SK-N-SH (cell line): ENCODE measurements at regions not wholly inside any gene's neighbourhood (a gene's known extent, or its start where the extent isn't known, plus 50 kb on each side); places are given as distances from the start of the nearest gene placed in this dataset.

ENCODE experiments used
- CTCF ChIA-PET: fragments of 300-600, 350-600 bp; formaldehyde crosslinking; extraction: SDS; loops from one replicate; lab custom pipeline; 2021; lab: Yijun Ruan, JAX
- POLR2A ChIA-PET: fragments of 350-600 bp; sonication (Branson Sonifier 250); formaldehyde crosslinking; extraction: SDS; loops from one replicate; lab custom pipeline; 2020; ENCODE audit warnings: antibody characterized with exemption, inconsistent platforms; lab: Yijun Ruan, JAX
- DNase-seq: peaks from one replicate; pipeline ENCODE4 v3.0.0; 2012
- H2AFZ ChIP-seq: fragments of 200-600 bp; sonication (generic); 2 replicates; pipeline ENCODE4 v1.8.1; 2016; ENCODE audit warnings: antibody characterized with exemption, mild to moderate bottlenecking, low read depth
- H3F3A ChIP-seq: fragments of 200-600 bp; sonication (generic); replicated peaks from 2 replicates; pipeline ENCODE3; 2016; ENCODE audit warnings: antibody characterized with exemption, mild to moderate bottlenecking; ENCODE audit not compliant: insufficient read depth
- H3K27ac ChIP-seq, 2 experiments: fragments of 200-500 bp in 1 of 2; fragments of 200-600 bp in 1 of 2; sonication (Bioruptor generic) in 1 of 2; sonication (generic), shearing (Covaris generic) in 1 of 2; 2 replicates each; pipeline versions ENCODE4 v1.5.1 to v1.6.1; 2014 to 2016; ENCODE audit warnings: low read depth in 2 of 2, inconsistent platforms in 1 of 2, low read length in 1 of 2, mild to moderate bottlenecking in 1 of 2, mixed read lengths in 1 of 2
- H3K27me3 ChIP-seq: fragments of 200-600 bp; sonication (generic), shearing (Covaris generic); 2 replicates; pipeline ENCODE4 v1.6.1; 2016; ENCODE audit warnings: mixed run types; ENCODE audit not compliant: insufficient read depth
- H3K36me3 ChIP-seq, 2 experiments: fragments of 200-500 bp in 1 of 2; fragments of 200-600 bp in 1 of 2; sonication (Bioruptor generic) in 1 of 2; sonication (generic) in 1 of 2; replicated peaks in 1 of 2; 2 replicates each; pipeline versions ENCODE3 to v1.5.1; 2014 to 2016; ENCODE audit warnings: low read length in 1 of 2, mild to moderate bottlenecking in 1 of 2; ENCODE audit not compliant: insufficient read depth in 2 of 2, control insufficient read depth in 1 of 2
- H3K4me1 ChIP-seq, 2 experiments: fragments of 200-500 bp in 1 of 2; fragments of 200-600 bp in 1 of 2; sonication (Bioruptor generic) in 1 of 2; sonication (generic), shearing (Covaris generic) in 1 of 2; 2 replicates each; pipeline versions ENCODE4 v1.5.1 to v1.6.1; 2014 to 2016; ENCODE audit warnings: low read depth in 1 of 2, low read length in 1 of 2, mixed run types in 1 of 2; ENCODE audit not compliant: insufficient read depth in 2 of 2, control insufficient read depth in 1 of 2
- H3K4me2 ChIP-seq: fragments of 200-600 bp; sonication (generic), shearing (Covaris generic); 2 replicates; pipeline ENCODE4 v1.6.1; 2017; ENCODE audit warnings: mixed run types
- H3K4me3 ChIP-seq, 2 experiments: fragments of 200-500 bp in 1 of 2; fragments of 200-600 bp in 1 of 2; sonication (Bioruptor generic) in 1 of 2; sonication (generic), shearing (Covaris generic) in 1 of 2; 2 replicates each; pipeline versions ENCODE4 v1.5.1 to v1.8.1; 2014 to 2016; ENCODE audit warnings: low read depth in 2 of 2, inconsistent platforms in 1 of 2, low read length in 1 of 2, mild to moderate bottlenecking in 1 of 2, mixed read lengths in 1 of 2, moderate library complexity in 1 of 2
- H3K79me2 ChIP-seq: fragments of 200-600 bp; sonication (generic); 2 replicates; pipeline ENCODE4 v1.8.1; 2017; ENCODE audit warnings: mild to moderate bottlenecking; ENCODE audit not compliant: insufficient read depth
- H3K9ac ChIP-seq: fragments of 200-600 bp; sonication (generic); 2 replicates; pipeline ENCODE4 v1.6.1; 2017; ENCODE audit warnings: mixed run types
- H3K9me2 ChIP-seq: fragments of 200-600 bp; sonication (generic); 2 replicates; pipeline ENCODE4 v1.6.1; 2017; ENCODE audit warnings: mixed run types
- H3K9me3 ChIP-seq: fragments of 200-600 bp; sonication (generic); 2 replicates; pipeline ENCODE4 v1.6.1; 2017; ENCODE audit warnings: mixed run types, mild to moderate bottlenecking, moderate library complexity
- H4K20me1 ChIP-seq: fragments of 200-600 bp; sonication (generic); 2 replicates; pipeline ENCODE4 v1.6.1; 2017; ENCODE audit warnings: mild to moderate bottlenecking, mixed run types; ENCODE audit not compliant: insufficient read depth
- CHD2 ChIP-seq: fragments of 150-350 bp; IDR thresholded peaks from 2 replicates; pipeline ENCODE4 v1.6.1; 2018; ENCODE audit warnings: low read length; ENCODE audit not compliant: partially characterized antibody
- ELF1 ChIP-seq: IDR thresholded peaks from 2 replicates; pipeline ENCODE4 v1.4.0; 2012
- EP300 ChIP-seq, 2 experiments: IDR thresholded peaks; 2 replicates each; pipeline versions ENCODE4 v1.4.0 to v1.6.1; 2012; ENCODE audit warnings: borderline replicate concordance in 1 of 2, low read depth in 1 of 2, low read length in 1 of 2
- FOXJ3 ChIP-seq: sonication (generic); formaldehyde crosslinking; IDR thresholded peaks from 2 replicates; pipeline ENCODE4 v1.5.1; 2020; ENCODE audit warnings: mild to moderate bottlenecking, missing genetic modification reagents
- GABPA ChIP-seq: IDR thresholded peaks from 2 replicates; pipeline ENCODE4 v1.4.0; 2012; ENCODE audit warnings: low read depth, mild to moderate bottlenecking
- JUND ChIP-seq: IDR thresholded peaks from 2 replicates; pipeline ENCODE4 v1.4.0; 2012
- MXI1 ChIP-seq: IDR thresholded peaks from 2 replicates; pipeline ENCODE4 v1.6.1; 2012; ENCODE audit warnings: mild to moderate bottlenecking, low read depth, low read length, improper control_type of control experiment
- NFIC ChIP-seq: IDR thresholded peaks from 2 replicates; pipeline ENCODE4 v1.4.0; 2012; ENCODE audit warnings: borderline replicate concordance
- NRF1 ChIP-seq: IDR thresholded peaks from 2 replicates; pipeline ENCODE4 v1.6.1; 2012; ENCODE audit warnings: low read depth, mild to moderate bottlenecking, low read length
- POLR2AphosphoS5 ChIP-seq: IDR thresholded peaks from 2 replicates; pipeline ENCODE4 v1.6.1; 2012; ENCODE audit warnings: low read depth, low read length
- RAD21 ChIP-seq: IDR thresholded peaks from 2 replicates; pipeline ENCODE4 v1.6.1; 2012; ENCODE audit warnings: mild to moderate bottlenecking, low read length
- RCOR1 ChIP-seq: fragments of 150-350 bp; IDR thresholded peaks from 2 replicates; pipeline ENCODE4 v1.6.1; 2017; ENCODE audit warnings: antibody characterized with exemption, low read length
- RXRA ChIP-seq: IDR thresholded peaks from 2 replicates; pipeline ENCODE4 v1.4.0; 2012; ENCODE audit warnings: low read depth, mild to moderate bottlenecking, borderline replicate concordance
- SIN3A ChIP-seq: IDR thresholded peaks from 2 replicates; pipeline ENCODE4 v1.6.1; 2012; ENCODE audit warnings: low read depth, mild to moderate bottlenecking, low read length, moderate library complexity, borderline replicate concordance
- SMC3 ChIP-seq: IDR thresholded peaks from 2 replicates; pipeline ENCODE4 v1.6.1; 2012; ENCODE audit warnings: low read depth, low read length, improper control_type of control experiment
- TCF12 ChIP-seq: IDR thresholded peaks from 2 replicates; pipeline ENCODE4 v1.4.0; 2012
- YY1 ChIP-seq: IDR thresholded peaks from 2 replicates; pipeline ENCODE4 v1.4.0; 2012; ENCODE audit warnings: low read depth, mild to moderate bottlenecking
- WGBS: methylation state at CpG from one replicate; pipeline ENCODE4 v1.1.6; 2017; ENCODE audit warnings: low lambda C conversion rate; 5-methylcytosine and 5-hydroxymethylcytosine counted together
- TF ChIP-seq, protein P1 (sequence below): IDR thresholded peaks from 2 replicates; pipeline ENCODE4; 2012
- TF ChIP-seq, protein P2 (sequence below): fragments of 200-600 bp; sonication (generic); IDR thresholded peaks from 2 replicates; pipeline ENCODE4 v1.6.1; 2017; ENCODE audit warnings: antibody characterized with exemption, mild to moderate bottlenecking, moderate library complexity
- TF ChIP-seq, protein P3 (sequence below): IDR thresholded peaks from 2 replicates; pipeline ENCODE4 v1.4.0; 2012; ENCODE audit warnings: low read depth
- TF ChIP-seq, protein P4 (sequence below): IDR thresholded peaks from 2 replicates; pipeline ENCODE4 v1.4.0; 2012; ENCODE audit warnings: low read depth, borderline replicate concordance

DNA sequence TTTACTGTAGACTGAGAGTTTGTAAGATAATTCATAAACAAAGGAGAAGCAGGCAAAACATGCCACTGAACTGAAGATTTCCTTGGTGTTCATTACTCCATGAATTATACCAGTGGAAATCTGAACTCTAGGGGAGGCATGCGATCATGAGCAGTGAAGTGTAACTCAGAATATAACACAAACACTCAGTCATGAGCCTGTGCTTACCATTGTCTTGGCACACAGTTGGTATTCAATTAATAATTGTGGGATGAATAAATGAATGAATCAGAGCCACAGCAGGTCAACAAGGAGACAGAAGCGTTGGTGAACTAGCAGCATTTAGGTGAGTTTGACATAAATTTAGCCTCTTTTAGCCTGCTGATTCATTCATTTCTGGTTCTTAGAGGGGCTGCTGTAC is 263.5 kb upstream of the DKK2 start:
- Histone ChIP-seq H3K4me2 (no peak overlapping the region), H3K4me3 (no peak overlapping the region), H4K20me1 (no peaks in the 10 kb centered on the region), H3K9me2 (no peaks in the 10 kb centered on the region), H3K9me3 (no peaks in the 10 kb centered on the region), H3K36me3 (no peaks in the 10 kb centered on the region), H3F3A (no peaks in the 10 kb centered on the region), H2AFZ (no peak overlapping the region), H3K4me1 (no peaks in the 10 kb centered on the region; a peak in 1 of 4 replicates), H3K9ac (no peak overlapping the region), H3K79me2 (no peaks in the 10 kb centered on the region), H3K27me3 (no peaks in the 10 kb centered on the region), H3K27ac (peak overlapping the region in 1 of 2 experiments; percentile 11; a peak in 1 of 4 replicates)
- ChIA-PET CTCF (no interaction called here), POLR2A (no interaction called here)
- DNase-seq = no peak
- TF ChIP-seq TCF12 (no peak), JUND (no peak), ELF1 (no peak), RCOR1 (no peak), MXI1 (no peak), RXRA (no peak), EP300 (IDR thresholded peaks at IDR 0.05; ENCODE audit: borderline replicate concordance in 1 of 2, low read depth in 1 of 2, low read length in 1 of 2) (no peak), YY1 (no peak), CHD2 (no peak), SIN3A (no peak), POLR2AphosphoS5 (no peak)
- TF ChIP-seq, protein P1, sequence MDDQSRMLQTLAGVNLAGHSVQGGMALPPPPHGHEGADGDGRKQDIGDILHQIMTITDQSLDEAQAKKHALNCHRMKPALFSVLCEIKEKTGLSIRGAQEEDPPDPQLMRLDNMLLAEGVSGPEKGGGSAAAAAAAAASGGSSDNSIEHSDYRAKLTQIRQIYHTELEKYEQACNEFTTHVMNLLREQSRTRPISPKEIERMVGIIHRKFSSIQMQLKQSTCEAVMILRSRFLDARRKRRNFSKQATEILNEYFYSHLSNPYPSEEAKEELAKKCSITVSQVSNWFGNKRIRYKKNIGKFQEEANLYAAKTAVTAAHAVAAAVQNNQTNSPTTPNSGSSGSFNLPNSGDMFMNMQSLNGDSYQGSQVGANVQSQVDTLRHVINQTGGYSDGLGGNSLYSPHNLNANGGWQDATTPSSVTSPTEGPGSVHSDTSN = no peak
- TF ChIP-seq, protein P2, sequence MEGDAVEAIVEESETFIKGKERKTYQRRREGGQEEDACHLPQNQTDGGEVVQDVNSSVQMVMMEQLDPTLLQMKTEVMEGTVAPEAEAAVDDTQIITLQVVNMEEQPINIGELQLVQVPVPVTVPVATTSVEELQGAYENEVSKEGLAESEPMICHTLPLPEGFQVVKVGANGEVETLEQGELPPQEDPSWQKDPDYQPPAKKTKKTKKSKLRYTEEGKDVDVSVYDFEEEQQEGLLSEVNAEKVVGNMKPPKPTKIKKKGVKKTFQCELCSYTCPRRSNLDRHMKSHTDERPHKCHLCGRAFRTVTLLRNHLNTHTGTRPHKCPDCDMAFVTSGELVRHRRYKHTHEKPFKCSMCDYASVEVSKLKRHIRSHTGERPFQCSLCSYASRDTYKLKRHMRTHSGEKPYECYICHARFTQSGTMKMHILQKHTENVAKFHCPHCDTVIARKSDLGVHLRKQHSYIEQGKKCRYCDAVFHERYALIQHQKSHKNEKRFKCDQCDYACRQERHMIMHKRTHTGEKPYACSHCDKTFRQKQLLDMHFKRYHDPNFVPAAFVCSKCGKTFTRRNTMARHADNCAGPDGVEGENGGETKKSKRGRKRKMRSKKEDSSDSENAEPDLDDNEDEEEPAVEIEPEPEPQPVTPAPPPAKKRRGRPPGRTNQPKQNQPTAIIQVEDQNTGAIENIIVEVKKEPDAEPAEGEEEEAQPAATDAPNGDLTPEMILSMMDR = no peak
- 80% methylated on average over 2 of the region's 2 CpGs for WGBS

DNA sequence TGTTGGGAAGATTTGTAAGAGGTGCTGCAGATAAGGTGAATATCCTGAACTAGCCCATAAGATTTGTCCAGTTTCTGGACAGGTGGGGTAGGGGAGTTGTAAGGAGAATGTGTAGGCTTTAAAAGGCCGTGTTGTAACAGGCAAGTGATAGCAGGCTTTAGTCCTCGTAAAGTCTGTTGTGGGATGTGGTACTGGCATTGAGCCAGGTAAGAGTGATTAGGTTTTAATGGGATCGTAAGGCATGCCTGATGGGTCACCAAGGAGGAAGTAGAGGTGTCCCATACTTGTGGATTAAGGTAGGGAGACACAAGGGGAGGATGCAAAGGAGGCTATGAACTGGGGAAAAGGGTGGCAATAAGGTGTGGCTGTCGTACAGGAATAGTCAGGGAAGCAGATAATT is 256.9 kb upstream of the DKK2 start:
- 81% methylated on average over 4 of the region's 4 CpGs for WGBS
- Histone ChIP-seq H3K9me3 (no peaks in the 10 kb centered on the region), H3K79me2 (no peaks in the 10 kb centered on the region), H2AFZ (no peak overlapping the region), H3K27ac (no peak overlapping the region), H4K20me1 (no peaks in the 10 kb centered on the region), H3K4me2 (no peak overlapping the region), H3K27me3 (no peaks in the 10 kb centered on the region), H3K36me3 (no peaks in the 10 kb centered on the region), H3K4me1 (no peaks in the 10 kb centered on the region), H3K9me2 (no peaks in the 10 kb centered on the region), H3F3A (no peaks in the 10 kb centered on the region), H3K9ac (no peak overlapping the region), H3K4me3 (no peak overlapping the region)
- POLR2A ChIA-PET = no interaction called here
- CTCF ChIA-PET = no interaction called here
- no peak for DNase-seq
- TF ChIP-seq CHD2 (no peak), NRF1 (no peak), SMC3 (no peak), TCF12 (no peak), GABPA (no peak), POLR2AphosphoS5 (no peak), SIN3A (no peak), NFIC (no peak), JUND (no peak), FOXJ3 (no peak), RAD21 (no peak)
- TF ChIP-seq, protein P3, sequence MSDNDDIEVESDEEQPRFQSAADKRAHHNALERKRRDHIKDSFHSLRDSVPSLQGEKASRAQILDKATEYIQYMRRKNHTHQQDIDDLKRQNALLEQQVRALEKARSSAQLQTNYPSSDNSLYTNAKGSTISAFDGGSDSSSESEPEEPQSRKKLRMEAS = no peak
- TF ChIP-seq, protein P4, sequence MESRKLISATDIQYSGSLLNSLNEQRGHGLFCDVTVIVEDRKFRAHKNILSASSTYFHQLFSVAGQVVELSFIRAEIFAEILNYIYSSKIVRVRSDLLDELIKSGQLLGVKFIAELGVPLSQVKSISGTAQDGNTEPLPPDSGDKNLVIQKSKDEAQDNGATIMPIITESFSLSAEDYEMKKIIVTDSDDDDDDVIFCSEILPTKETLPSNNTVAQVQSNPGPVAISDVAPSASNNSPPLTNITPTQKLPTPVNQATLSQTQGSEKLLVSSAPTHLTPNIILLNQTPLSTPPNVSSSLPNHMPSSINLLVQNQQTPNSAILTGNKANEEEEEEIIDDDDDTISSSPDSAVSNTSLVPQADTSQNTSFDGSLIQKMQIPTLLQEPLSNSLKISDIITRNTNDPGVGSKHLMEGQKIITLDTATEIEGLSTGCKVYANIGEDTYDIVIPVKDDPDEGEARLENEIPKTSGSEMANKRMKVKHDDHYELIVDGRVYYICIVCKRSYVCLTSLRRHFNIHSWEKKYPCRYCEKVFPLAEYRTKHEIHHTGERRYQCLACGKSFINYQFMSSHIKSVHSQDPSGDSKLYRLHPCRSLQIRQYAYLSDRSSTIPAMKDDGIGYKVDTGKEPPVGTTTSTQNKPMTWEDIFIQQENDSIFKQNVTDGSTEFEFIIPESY = no peak
- TF ChIP-seq, protein P2 = no peak
